SK-N-SH (cell line): ENCODE measurements at regions not wholly inside any gene's neighbourhood (a gene's known extent, or its start where the extent isn't known, plus 50 kb on each side); places are given as distances from the start of the nearest gene placed in this dataset.

Experiments used
- CHD2 ChIP-seq: fragments of 150-350 bp; IDR thresholded peaks from 2 replicates; pipeline ENCODE4 v1.6.1; 2018; ENCODE audit warnings: low read length; ENCODE audit not compliant: partially characterized antibody
- EP300 ChIP-seq, 2 experiments: IDR thresholded peaks; 2 replicates each; pipeline versions ENCODE4 v1.4.0 to v1.6.1; 2012; ENCODE audit warnings: borderline replicate concordance in 1 of 2, low read depth in 1 of 2, low read length in 1 of 2
- EZH2phosphoT487 ChIP-seq: fragments of 200-600 bp; sonication (generic); IDR thresholded peaks from 2 replicates; pipeline ENCODE4 v1.6.1; 2017; ENCODE audit warnings: low read depth, mixed run types, mild to moderate bottlenecking, antibody characterized with exemption, moderate library complexity, borderline replicate concordance
- JUND ChIP-seq: IDR thresholded peaks from 2 replicates; pipeline ENCODE4 v1.4.0; 2012
- NFIC ChIP-seq: IDR thresholded peaks from 2 replicates; pipeline ENCODE4 v1.4.0; 2012; ENCODE audit warnings: borderline replicate concordance
- RFX5 ChIP-seq: IDR thresholded peaks from 2 replicates; pipeline ENCODE4 v1.6.1; 2012; ENCODE audit warnings: mild to moderate bottlenecking, improper control_type of control experiment, low read length
- USF1 ChIP-seq: IDR thresholded peaks from 2 replicates; pipeline ENCODE4 v1.4.0; 2012; ENCODE audit warnings: low read depth, borderline replicate concordance
- TF ChIP-seq, protein P1 (sequence below): fragments of 200-600 bp; sonication (generic); IDR thresholded peaks from 2 replicates; pipeline ENCODE4 v1.6.1; 2017; ENCODE audit warnings: antibody characterized with exemption, mild to moderate bottlenecking, moderate library complexity

- TF ChIP-seq, protein P1, sequence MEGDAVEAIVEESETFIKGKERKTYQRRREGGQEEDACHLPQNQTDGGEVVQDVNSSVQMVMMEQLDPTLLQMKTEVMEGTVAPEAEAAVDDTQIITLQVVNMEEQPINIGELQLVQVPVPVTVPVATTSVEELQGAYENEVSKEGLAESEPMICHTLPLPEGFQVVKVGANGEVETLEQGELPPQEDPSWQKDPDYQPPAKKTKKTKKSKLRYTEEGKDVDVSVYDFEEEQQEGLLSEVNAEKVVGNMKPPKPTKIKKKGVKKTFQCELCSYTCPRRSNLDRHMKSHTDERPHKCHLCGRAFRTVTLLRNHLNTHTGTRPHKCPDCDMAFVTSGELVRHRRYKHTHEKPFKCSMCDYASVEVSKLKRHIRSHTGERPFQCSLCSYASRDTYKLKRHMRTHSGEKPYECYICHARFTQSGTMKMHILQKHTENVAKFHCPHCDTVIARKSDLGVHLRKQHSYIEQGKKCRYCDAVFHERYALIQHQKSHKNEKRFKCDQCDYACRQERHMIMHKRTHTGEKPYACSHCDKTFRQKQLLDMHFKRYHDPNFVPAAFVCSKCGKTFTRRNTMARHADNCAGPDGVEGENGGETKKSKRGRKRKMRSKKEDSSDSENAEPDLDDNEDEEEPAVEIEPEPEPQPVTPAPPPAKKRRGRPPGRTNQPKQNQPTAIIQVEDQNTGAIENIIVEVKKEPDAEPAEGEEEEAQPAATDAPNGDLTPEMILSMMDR: no peak
- TF ChIP-seq EP300 (IDR thresholded peaks at IDR 0.05; ENCODE audit: borderline replicate concordance in 1 of 2, low read depth in 1 of 2, low read length in 1 of 2): no peak
- TF ChIP-seq USF1: no peak
- no peak for TF ChIP-seq JUND
- TF ChIP-seq CHD2: no peak
- no peak for TF ChIP-seq RFX5
- TF ChIP-seq EZH2phosphoT487: no peak
- no peak for TF ChIP-seq NFIC
Measured at GRCh38 chr10:131735577-131735976, 165.2 kb upstream of the PPP2R2D start.
